Large intestine (tissue), 3 donors: ENCODE measurements at regions not wholly inside any gene's neighbourhood (a gene's known extent, or its start where the extent isn't known, plus 50 kb on each side); places are given as distances from the start of the nearest gene placed in this dataset.
"Not testable (repeated sequence)": the region's sequence is repeated elsewhere in the genome, so short reads cannot be mapped to it uniquely, and the experiment has no call there.

Experiments
- DNase-seq, 2 donors: peaks; one replicate each; pipeline versions ENCODE4 v3.0.0 to v3.0.0-alpha.2; 2013
- H3K27ac ChIP-seq: one replicate; pipeline ENCODE4 v1.5.1; 2013; ENCODE audit warnings: low read length
- H3K27me3 ChIP-seq: 2 replicates; pipeline ENCODE4 v1.6.1; 2013; ENCODE audit warnings: low read length; ENCODE audit not compliant: control insufficient read depth, insufficient read depth
- H3K36me3 ChIP-seq: 2 replicates; pipeline ENCODE4 v1.6.1; 2013; ENCODE audit warnings: low read length; ENCODE audit not compliant: control insufficient read depth, insufficient read depth
- H3K4me1 ChIP-seq: one replicate; pipeline ENCODE4 v1.6.1; 2013; ENCODE audit warnings: low read length; ENCODE audit not compliant: control insufficient read depth, insufficient read depth
- H3K4me3 ChIP-seq: one replicate; pipeline ENCODE4 v1.5.1; 2013; ENCODE audit warnings: low read length
- H3K9me3 ChIP-seq: one replicate; pipeline ENCODE4 v1.6.1; 2013; ENCODE audit warnings: mild to moderate bottlenecking, low read depth, low read length, moderate library complexity; ENCODE audit not compliant: control insufficient read depth
- WGBS: methylation state at CpG from one replicate; pipeline ENCODE4 v1.1.5; 2013; ENCODE audit warnings: low lambda C conversion rate; ENCODE audit not compliant: insufficient coverage; 5-methylcytosine and 5-hydroxymethylcytosine counted together

DNA sequence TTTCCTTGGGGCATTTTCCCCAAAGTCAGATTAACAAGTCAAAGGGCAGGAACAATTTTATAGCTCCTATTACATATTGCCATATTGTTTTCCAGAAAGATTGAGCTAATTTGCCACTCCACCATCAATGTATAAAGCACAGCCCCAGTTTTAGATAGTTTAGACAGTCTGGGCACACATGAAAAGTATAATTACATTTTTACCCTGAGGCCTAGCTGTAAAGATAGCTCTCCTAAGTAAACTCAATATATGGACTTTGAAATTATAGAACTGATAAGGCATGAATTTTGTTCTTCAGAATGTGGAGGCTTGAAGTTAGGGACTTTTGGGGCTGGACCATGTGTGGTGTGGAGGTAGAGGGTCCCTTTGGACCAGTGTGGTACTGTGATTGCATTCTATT, 166.0 kb downstream of the FHIP1A start:
- H3K4me1 ChIP-seq = peaks cover 5% of the 10 kb centered on the region
- H3K4me3 ChIP-seq = no peak overlapping the region
- no peak overlapping the region for H3K27ac ChIP-seq
- peaks cover 2% of the 10 kb centered on the region for H3K9me3 ChIP-seq
- no peaks in the 10 kb centered on the region for H3K27me3 ChIP-seq
- no peak for DNase-seq
- H3K36me3 ChIP-seq = no peaks in the 10 kb centered on the region

DNA sequence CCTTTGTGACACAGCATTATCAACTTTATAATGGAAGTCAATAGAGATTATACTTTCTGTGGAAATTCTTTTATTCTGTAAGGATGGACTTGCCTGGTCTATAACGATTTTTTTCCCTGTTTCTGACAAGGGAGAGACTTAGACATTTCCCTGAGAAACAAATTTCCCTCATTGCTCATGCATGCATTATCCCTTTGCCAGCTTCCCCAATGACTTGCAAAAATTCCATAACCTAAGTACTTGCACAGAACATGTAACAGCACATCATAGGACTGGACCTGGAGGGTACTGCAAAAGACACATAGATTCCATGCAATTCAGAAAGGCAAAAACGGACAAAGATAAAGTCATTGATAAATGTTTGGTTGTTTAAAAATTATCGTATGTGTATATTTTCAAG, 166.7 kb downstream of the FHIP1A start:
- no peaks in the 10 kb centered on the region for H3K27me3 ChIP-seq
- 91% methylated on average over 2 of the region's 3 CpGs for WGBS

GRCh38 chr4:151576627-151577026, 167.7 kb downstream of the FHIP1A start:
- Histone ChIP-seq H3K27me3 (no peaks in the 10 kb centered on the region), H3K36me3 (no peaks in the 10 kb centered on the region), H3K9me3 (peaks cover 2% of the 10 kb centered on the region), H3K4me1 (peaks cover 5% of the 10 kb centered on the region), H3K4me3 (no peak overlapping the region), H3K27ac (no peak overlapping the region)
- no peak for DNase-seq
- WGBS = 92% methylated on average over 1 of the region's 1 CpG

More for the DNA sequence above, 166.7 kb downstream of the FHIP1A start:
- H3K27ac ChIP-seq = no peak overlapping the region
- H3K4me1 ChIP-seq = peaks cover 5% of the 10 kb centered on the region
- H3K9me3 ChIP-seq = peaks cover 2% of the 10 kb centered on the region
- no peak overlapping the region for H3K4me3 ChIP-seq
- no peak for DNase-seq
- H3K36me3 ChIP-seq = no peaks in the 10 kb centered on the region

DNA sequence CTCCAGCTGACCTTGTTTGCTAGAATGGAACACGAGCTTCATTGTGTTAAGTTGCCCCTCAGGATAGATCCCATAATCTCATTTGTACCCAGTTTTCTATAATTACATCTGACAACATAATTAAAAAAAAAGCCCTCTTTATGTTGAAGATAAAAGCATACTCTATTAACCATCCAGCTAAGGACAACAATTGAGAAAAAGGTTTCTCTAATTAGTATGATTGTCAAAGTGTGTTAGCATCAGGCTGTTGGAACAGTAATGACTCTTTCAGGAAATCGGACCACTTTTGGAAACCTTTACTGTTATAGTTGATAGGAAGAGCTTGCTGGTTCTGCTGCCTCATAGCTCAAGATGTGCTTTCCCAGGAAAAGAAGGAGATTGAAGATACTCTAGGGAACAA, 172.6 kb downstream of the FHIP1A start:
- no peak for DNase-seq
- H3K4me3 ChIP-seq = no peak overlapping the region
- no peaks in the 10 kb centered on the region for H3K36me3 ChIP-seq
- no CpG with 5 or more reads among the region's 2 CpGs for WGBS
- H3K9me3 ChIP-seq = no peaks in the 10 kb centered on the region
- H3K27ac ChIP-seq = no peak overlapping the region
- no peaks in the 10 kb centered on the region for H3K4me1 ChIP-seq
- H3K27me3 ChIP-seq = no peaks in the 10 kb centered on the region

- H3K4me1 ChIP-seq = no peaks in the 10 kb centered on the region
- 78% methylated on average over 1 of the region's 4 CpGs for WGBS
- no peaks in the 10 kb centered on the region for H3K9me3 ChIP-seq
- no peak for DNase-seq
- no peaks in the 10 kb centered on the region for H3K27me3 ChIP-seq
- no peak overlapping the region for H3K27ac ChIP-seq
- H3K4me3 ChIP-seq = no peak overlapping the region
- no peaks in the 10 kb centered on the region for H3K36me3 ChIP-seq
These were observed 173.1 kb downstream of the FHIP1A start for GRCh38 chr4:151582098-151582497.

DNA sequence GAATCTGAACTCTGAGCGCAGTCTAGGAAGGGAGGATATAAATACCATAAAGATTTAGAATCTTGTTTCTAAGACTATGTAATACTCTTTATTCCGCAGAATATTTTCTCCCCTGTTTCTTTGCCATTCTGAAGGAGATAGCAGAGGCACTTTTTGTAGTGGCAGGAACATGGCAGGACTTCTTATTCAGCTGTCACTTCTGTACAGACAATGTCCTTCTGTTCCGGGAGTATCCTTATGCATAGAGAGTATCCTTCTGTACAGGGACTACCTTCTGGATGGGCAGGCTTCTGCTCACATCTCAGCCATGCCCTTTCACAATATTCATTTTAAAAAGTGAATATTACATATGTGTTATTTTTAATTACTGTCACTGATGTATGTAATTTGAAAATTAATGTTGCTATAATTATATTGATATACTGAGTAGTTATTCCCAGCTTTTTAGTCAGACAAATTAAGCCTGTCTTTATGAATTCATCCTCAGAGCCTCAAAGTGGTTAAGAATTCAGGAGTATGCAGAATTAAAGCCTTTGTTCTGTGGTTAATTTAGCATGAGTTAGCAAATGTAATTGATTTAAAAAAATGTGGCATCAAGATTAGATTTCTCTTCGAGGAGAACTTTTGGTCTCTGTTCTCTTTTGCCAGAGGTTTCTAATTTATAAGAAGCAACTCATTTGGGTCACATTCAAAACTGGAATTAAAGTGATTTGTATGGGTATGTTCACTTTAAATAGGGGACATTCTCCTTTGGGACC, 174.4 kb downstream of the FHIP1A start:
- H3K9me3 ChIP-seq = no peaks in the 10 kb centered on the region
- H3K36me3 ChIP-seq = no peaks in the 10 kb centered on the region
- H3K4me3 ChIP-seq = no peak overlapping the region
- no peaks in the 10 kb centered on the region for H3K27me3 ChIP-seq
- WGBS = 100% methylated on average over 2 of the region's 4 CpGs
- no peak for DNase-seq
- H3K27ac ChIP-seq = no peak overlapping the region
- H3K4me1 ChIP-seq = no peaks in the 10 kb centered on the region

DNA sequence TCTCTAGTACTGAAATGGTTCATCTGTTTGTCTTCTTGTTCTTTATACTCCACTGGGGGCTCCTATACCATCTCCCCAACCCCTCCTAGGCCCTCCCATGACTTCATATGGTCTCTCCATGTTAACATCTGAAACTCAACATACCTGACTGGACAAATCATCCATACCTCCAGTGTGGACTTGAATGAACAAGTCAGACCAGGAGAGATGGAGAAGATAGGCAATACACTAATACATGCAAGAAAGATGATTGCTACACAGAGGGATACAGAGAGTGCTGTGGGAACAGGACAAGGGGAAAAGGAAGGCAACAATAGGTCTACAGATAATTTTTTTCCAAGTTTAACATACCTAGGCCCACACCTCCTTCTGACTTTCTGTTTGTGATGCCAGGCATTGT, 175.1 kb downstream of the FHIP1A start:
- Histone ChIP-seq H3K4me3 (no peak overlapping the region), H3K27ac (no peak overlapping the region), H3K36me3 (no peaks in the 10 kb centered on the region), H3K9me3 (no peaks in the 10 kb centered on the region), H3K4me1 (no peaks in the 10 kb centered on the region), H3K27me3 (no peaks in the 10 kb centered on the region)
- DNase-seq = no peak

GRCh38 chr4:151595629-151596028, 165.2 kb downstream of the GATB start:
- no CpG with 5 or more reads among the region's 1 CpG for WGBS
- DNase-seq, H3K4me1 ChIP-seq, H3K27ac ChIP-seq, H3K9me3 ChIP-seq, H3K36me3 ChIP-seq, H3K27me3 ChIP-seq, H3K4me3 ChIP-seq: not testable (repeated sequence)

DNA sequence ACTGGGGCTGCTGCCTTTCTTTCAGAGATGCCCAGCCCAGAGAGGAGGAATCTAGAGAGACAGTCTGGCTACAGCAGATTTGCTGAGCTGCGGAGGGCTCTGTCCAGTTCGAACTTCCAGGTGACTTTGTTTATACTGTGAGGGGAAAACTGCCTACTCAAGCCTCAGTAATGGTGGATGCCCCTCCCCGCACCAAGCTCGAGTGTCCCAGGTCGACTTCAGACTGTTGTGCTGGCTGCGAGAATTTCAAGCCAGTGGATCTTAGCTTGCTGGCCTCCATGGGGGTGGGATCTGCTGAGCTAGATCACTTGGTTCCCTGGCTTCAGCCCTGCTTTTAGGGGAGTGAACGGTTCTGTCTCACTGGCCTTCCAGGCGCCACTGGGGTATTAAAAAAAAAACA, 163.1 kb downstream of the GATB start:
- not testable (repeated sequence) for H3K27me3 ChIP-seq, DNase-seq, H3K36me3 ChIP-seq, H3K4me3 ChIP-seq, H3K9me3 ChIP-seq, H3K4me1 ChIP-seq, H3K27ac ChIP-seq
- no CpG with 5 or more reads among the region's 8 CpGs for WGBS

GRCh38 chr4:151599863-151600262, 160.9 kb downstream of the GATB start:
- Histone ChIP-seq H3K27me3 (no peaks in the 10 kb centered on the region), H3K4me3 (no peak overlapping the region), H3K4me1 (peaks cover 3% of the 10 kb centered on the region), H3K36me3 (no peaks in the 10 kb centered on the region), H3K9me3 (no peaks in the 10 kb centered on the region), H3K27ac (no peak overlapping the region)
- no CpG with 5 or more reads among the region's 2 CpGs for WGBS
- no peak for DNase-seq

- H3K27ac ChIP-seq = no peak overlapping the region
- no peaks in the 10 kb centered on the region for H3K9me3 ChIP-seq
- no peak for DNase-seq
- peaks cover 3% of the 10 kb centered on the region for H3K4me1 ChIP-seq
- no peak overlapping the region for H3K4me3 ChIP-seq
- no peaks in the 10 kb centered on the region for H3K36me3 ChIP-seq
- no peaks in the 10 kb centered on the region for H3K27me3 ChIP-seq
- WGBS = no CpG with 5 or more reads among the region's 3 CpGs
These were observed 160.4 kb downstream of the GATB start for GRCh38 chr4:151600432-151600831.
